GM18502 (cell line): ENCODE measurements at regions not wholly inside any gene's neighbourhood (a gene's known extent, or its start where the extent isn't known, plus 50 kb on each side); places are given as distances from the start of the nearest gene placed in this dataset.

Experiments
- ATAC-seq: cut with Tn5 transposase; IDR thresholded peaks from one replicate; pipeline ENCODE4 v1.9.1; 2021; ENCODE audit warnings: mild to moderate bottlenecking; ENCODE audit not compliant: unreplicated experiment, poor library complexity

GRCh38 chr10:128539510-128540127 lies 413.4 kb upstream of the MKI67 start:
- no peak for ATAC-seq

GRCh38 chr10:128540128-128540762 lies 414.0 kb upstream of the MKI67 start:
- ATAC-seq: no peak

GRCh38 chr10:128540781-128541761 lies 414.8 kb upstream of the MKI67 start:
- ATAC-seq: no peak

GRCh38 chr10:128541926-128542475 lies 415.8 kb upstream of the MKI67 start:
- ATAC-seq: no peak

- ATAC-seq: no peak
Measured at GRCh38 chr10:128542659-128543058, 416.4 kb upstream of the MKI67 start.

GRCh38 chr10:128543151-128543550 lies 416.9 kb upstream of the MKI67 start:
- no peak for ATAC-seq

- no peak for ATAC-seq
Measured at GRCh38 chr10:128545216-128545615, 419.0 kb upstream of the MKI67 start.

GRCh38 chr10:128546651-128547165 lies 420.5 kb upstream of the MKI67 start:
- no peak for ATAC-seq

GRCh38 chr10:128549101-128549608 lies 422.9 kb upstream of the MKI67 start:
- ATAC-seq: no peak

- no peak for ATAC-seq
Measured at GRCh38 chr10:128550045-128550444, 423.8 kb upstream of the MKI67 start.

- ATAC-seq: no peak
Measured at GRCh38 chr10:128551475-128551874, 425.3 kb upstream of the MKI67 start.

- ATAC-seq: no peak
Measured at GRCh38 chr10:128553755-128554154, 427.5 kb upstream of the MKI67 start.

- ATAC-seq: no peak
Measured at GRCh38 chr10:128556182-128557110, 430.2 kb upstream of the MKI67 start.

- no peak for ATAC-seq
Measured at GRCh38 chr10:128557149-128557710, 431.0 kb upstream of the MKI67 start.

GRCh38 chr10:128560406-128560805 lies 434.2 kb upstream of the MKI67 start:
- no peak for ATAC-seq

GRCh38 chr10:128560993-128561392 lies 434.8 kb upstream of the MKI67 start:
- no peak for ATAC-seq

GRCh38 chr10:128563387-128563786 lies 437.2 kb upstream of the MKI67 start:
- no peak for ATAC-seq

GRCh38 chr10:128563904-128564303 lies 437.7 kb upstream of the MKI67 start:
- no peak for ATAC-seq

GRCh38 chr10:128566361-128566968 lies 440.2 kb upstream of the MKI67 start:
- no peak for ATAC-seq
